ENCODE measurements at regions not wholly inside any gene's neighbourhood (a gene's known extent, or its start where the extent isn't known, plus 50 kb on each side); places are given as distances from the start of the nearest gene placed in this dataset.
A peak's percentile ranks its signal among the peaks of the same experiment; 100 is the strongest.
"Not testable (repeated sequence)": the region's sequence is repeated elsewhere in the genome, so short reads cannot be mapped to it uniquely, and the experiment has no call there.

DNA sequence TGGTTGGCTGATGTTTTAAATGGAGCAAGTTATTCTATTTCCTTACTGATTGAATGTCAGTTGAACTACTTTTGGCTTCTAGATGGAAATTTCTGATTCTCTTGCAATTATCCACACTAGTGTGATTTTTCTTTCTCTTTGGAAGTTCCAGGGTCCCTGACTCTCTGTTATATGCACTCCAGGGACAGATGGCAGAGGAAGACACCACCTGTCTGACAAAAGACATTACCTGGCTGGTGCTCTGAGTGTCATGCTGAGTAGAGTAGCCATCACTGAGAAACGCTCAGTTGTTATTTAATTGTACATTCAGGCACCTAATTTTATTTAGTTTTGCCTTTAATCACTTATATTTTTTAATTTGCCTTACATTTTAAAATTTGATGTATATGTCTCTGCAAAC is 105.4 kb upstream of the TLL1 start:
- no peak for DNase-seq (ENCODE audit: low read depth)

DNA sequence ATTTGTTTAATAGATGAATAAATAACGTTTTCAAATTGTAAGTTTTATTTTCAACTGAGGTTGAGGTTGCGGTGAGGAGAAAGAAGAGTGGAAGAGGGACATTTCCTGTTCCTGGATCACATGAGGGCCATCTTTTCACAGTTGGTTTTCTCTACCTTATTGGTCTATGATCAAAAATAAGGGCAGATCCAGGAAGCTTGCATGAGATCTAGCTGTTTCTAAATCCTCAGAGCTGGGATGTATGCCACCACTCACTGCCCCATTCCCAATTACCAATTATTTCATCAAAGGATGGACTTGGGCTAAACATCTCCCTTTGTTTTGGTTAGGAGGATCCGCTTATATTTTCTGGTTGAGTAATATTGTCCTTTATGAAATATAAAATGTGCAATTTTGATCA is 104.8 kb upstream of the TLL1 start:
- DNase-seq (ENCODE audit: low read depth): no peak

DNA sequence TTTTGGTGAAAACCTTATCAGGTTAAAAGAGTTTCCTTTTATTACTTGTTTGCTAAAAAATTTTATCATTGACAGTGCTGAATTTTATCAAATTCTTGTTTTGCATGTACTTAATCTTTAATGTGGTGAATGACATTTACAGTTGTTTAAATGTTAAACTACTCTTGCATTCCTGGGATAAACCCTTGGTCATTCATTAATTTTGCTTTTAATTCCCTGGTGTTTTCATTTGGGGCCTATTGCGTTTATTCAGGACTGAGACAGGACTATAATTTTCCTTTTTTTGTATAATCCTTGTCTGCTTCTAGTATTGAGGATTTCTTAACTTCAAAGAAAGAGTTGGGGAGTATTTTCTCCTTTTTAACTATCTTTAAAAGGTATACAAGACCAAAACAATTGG is 98.7 kb upstream of the TLL1 start:
- no peak for DNase-seq (ENCODE audit: low read depth)

DNA sequence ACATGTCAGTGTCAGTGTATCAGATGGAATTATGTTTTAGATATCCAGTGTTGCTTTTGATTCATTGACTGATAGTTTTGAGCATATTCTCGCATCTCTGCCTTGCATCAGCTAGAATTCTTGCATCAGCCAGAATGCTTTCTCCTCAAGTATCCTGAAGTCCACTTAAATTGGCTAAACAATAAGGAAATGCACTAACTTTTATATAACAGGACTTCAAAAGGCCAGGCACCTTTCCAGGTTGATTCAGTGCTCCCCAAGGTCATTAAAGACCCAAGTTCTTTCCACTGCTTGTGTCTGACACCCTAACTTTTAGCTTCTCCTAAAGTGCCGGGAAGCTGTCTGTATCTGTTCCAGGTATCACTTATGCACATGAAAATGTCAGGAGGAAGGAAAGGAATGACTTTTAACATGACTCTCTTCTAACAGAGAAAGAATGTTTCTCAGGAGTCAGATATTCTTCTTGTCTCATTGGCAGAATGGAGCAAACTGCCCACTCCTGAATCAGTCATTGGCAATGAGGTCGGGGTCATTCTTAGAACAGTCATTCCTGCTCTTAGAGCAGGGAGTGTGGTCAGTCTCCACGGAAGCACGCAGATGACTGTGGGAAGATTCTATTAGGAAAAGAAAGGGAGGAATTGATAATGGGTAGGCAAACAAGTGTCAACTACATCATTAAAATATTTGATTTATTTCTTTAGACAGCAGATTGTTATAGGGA is 92.9 kb upstream of the TLL1 start:
- DNase-seq (ENCODE audit: low read depth): peak; percentile 29

DNA sequence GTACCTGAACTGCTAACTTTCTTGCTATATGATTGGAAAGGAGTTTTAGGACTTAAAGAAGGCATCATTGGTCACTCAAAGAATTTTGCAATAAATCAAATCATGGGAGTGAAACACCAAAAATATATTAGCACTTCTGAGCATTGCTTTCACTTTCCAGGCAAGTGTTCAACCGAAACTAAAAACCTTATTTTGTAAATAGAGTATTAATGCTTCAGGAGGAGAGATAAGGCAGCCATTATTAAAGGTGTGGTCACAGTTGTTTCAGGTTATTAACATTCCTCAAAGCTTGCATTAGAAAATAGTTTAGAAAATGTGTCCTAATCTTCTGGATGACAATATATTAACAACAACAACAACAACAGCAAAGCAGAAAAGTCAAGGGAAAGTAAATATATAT is 92.3 kb upstream of the TLL1 start:
- DNase-seq (ENCODE audit: low read depth): no peak

DNA sequence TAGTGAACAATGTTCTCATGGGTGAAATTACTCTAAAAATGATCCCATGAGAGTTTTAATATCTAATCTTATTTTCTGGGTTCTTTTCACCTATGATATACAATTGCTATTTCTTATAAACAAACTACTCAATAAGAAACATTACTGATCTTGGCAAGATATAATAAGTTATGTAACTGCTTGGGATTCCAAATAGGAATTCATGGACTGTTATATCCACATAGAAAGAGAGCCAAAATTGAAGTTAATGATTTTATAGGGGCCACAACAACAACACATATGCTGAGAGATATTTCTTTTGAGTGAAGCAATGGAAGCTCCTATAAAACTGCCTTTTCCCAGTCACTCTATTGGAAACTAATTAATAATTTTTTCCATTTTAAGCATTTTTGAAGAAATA is 90.4 kb upstream of the TLL1 start:
- DNase-seq (ENCODE audit: low read depth): no peak

DNA sequence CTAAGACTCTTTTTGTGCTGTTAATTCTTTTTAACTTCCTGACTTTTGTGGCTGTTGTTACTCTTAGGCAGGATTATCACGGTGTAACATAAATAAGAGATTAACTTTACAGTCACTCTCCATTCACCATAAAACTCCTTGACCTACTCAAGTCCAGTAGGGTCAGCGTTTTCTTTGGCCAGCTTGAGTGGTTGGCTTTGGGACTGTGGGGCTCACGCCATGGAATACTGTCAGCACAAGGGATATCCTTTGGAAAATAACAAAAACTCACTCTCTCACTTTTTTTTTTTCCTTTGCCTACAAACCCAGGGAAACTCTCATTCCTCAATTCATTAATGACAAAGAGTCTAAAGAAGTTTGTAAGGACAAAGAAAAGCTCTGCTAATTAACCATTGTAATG is 89.4 kb upstream of the TLL1 start:
- no peak for DNase-seq (ENCODE audit: low read depth)

DNA sequence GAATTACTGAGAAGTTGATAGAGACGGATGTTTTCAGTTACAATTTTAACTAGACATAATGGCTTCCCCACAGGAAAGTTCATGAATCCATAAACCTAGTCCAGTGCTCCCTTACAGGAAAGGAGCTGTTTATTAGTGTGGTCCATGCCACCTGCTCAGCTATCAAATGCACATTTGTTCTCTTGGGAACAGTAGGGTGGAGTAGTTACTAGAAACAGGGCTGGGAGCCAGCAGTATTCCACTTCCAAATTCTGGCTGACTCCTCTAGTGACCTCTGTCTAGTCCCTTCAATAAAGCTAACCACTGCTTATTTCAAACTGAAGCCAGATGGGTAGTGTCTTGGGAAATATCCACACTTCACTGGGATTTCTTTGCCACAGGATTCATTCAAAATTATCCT is 88.4 kb upstream of the TLL1 start:
- no peak for DNase-seq (ENCODE audit: low read depth)

DNA sequence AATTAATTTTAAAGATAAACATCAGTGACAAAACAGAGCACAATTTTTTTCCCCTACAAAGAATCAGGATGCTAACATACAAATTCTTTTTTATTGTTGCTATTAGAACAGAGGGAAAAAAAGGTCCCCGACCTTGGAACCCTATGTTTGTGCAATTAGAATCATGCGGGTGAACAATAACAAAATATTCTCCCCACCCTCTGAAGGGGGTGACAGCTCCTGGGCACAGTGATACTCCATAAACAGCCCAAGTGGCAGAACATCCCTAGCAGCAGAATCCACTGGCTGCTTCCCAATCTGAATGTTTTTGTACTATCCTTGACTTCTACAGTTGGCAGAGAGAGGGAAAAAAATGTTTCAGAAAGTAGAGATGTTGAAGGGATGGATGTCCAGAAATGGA is 87.7 kb upstream of the TLL1 start:
- DNase-seq (ENCODE audit: low read depth): no peak

DNA sequence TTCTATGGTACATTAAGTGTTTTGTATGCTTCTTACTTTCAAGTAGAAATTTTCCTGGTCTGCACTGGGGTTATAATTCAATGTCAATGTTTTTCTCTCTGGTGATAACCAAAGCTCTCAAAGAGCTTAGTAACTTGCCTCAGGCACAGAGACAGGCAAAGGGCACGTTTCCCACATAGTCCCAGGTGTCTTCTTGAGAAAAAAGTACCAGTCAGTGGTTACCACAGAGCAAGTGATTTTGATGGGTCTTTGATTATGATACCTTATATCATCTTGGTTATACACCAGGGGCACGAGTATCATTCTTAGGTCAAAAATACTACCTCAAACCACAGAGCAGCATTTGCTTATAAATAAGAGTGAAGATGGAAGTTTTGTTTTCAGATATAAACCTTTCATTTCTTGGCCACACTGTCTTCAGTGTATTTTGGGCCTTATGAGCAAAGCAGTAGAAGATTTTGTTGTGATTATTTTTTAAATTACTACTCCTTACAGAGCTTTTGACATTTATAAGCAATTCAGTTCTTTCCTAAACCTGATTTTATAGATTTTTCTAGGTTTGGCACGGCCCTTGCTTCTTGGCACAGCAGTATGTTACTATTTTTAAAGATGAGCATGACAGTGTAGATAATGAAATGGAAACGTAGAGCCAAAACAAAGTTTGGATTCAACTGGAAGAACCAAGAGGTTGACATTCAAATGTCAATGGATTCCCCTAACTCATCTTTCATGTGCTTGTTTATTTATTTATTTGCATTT is 85.3 kb upstream of the TLL1 start:
- no peak for DNase-seq (ENCODE audit: low read depth)

DNA sequence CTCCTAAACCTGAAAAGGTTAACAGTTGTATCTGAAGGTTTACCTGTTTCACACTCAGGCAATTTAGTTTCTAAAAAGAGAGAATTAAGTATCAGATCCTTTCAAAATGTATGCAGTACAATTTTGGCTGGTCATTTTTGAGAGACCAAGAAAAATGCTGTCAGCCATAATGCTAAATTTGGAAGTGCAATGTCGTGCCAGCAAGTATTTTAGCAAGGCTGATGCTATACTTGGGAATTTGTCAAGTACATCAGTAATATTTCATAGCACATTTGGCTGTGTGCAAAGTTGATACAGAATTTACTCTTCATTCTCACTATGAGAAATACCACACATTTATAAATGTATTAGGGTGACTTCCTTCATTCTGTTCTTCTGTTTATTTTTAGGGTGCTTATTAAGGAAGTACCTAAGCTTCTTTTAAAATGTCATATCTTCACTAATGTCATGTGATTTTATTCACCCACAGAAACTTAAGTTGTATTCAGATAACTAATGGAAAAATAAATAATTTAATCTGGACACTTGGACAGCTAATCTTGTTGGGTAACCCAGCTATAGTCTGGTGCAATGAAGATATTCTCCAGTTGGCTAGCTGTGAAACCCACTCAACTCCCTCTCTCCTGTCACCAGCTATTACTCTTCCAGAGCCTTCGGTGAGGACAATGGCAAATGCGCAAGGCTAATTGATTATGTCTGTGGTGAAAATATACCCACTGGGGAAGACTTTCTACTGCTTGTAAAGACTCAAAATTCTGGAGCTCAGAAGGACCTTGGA is 84.2 kb upstream of the TLL1 start:
- no peak for DNase-seq (ENCODE audit: low read depth)

DNA sequence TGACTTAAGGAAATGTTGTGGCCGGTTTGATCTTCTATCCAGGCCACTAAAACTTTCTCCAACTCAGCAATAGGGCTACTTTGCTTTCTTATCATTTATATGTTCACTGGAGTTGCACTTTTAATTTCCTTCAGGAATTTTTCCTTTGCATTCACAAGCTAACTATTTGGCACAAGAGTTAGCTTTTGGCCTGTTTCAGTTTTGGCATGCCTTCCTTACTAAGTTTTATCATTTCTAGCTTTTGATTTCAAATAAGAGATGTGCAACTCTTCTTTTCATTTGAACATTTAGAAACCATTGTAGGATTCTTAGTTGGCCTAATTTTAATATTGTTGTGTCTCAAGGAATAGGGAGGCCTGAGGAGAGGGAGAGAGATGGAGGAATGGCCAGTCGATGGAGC is 79.8 kb upstream of the TLL1 start:
- no peak for DNase-seq (ENCODE audit: low read depth)

DNA sequence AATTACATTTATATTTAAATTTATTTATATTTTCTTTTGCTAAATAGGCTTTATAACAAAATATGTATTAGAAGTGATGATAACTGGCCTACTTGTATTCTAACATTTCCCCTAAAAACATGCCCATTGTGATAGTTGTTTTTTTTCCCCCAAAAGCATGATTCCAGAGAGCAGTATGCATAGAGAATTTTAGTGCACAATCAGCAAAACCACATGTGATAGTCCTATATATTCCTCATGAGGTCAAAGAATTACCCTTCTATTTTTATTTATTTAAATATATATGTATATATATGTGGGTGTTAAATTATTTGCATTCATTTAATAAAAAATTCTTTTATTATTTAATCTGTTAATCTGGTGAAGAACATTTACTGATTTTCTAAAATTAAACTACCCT is 78.2 kb upstream of the TLL1 start:
- no peak for DNase-seq (ENCODE audit: low read depth)

DNA sequence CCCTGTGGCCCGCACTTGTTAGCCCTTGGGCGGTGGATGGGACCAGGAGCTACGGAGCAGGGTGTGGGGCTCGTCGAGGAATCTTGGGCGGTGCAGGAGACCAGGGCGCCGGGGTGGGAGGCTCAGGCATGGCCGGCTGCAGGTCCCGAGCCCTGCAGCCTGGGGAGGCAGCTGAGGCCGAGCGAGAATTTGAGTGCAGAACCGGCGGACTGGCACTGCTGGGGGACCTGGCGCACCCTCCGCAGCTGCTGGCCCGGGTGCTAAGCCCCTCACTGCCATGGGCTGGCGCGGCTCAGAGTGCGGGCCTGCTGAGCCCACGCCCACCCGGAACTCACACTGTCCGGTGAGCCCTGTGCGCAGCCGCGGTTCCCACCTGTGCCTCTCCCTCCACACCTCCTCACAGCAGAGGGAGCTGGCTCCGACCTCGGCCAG is 73.6 kb upstream of the TLL1 start:
- DNase-seq (ENCODE audit: low read depth): no peak

DNA sequence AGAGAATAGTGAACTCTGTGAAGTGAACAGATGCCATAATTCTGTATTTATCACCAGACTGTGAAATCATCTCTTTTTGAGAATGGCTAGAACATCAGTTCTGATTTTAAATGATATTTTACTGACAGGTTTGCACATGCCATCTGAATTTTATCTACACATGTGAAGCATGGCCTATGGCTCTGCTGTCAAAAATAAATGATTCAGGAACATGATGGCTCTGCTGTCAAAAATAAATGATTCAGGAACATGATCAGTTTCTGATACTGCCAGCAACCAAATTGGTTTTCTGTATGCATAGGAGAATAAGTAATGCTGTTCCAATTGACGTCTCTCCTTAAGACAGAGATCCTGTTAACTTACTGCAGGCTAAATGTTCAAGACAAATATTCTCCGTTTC is 70.6 kb upstream of the TLL1 start:
- DNase-seq (ENCODE audit: low read depth): no peak

DNA sequence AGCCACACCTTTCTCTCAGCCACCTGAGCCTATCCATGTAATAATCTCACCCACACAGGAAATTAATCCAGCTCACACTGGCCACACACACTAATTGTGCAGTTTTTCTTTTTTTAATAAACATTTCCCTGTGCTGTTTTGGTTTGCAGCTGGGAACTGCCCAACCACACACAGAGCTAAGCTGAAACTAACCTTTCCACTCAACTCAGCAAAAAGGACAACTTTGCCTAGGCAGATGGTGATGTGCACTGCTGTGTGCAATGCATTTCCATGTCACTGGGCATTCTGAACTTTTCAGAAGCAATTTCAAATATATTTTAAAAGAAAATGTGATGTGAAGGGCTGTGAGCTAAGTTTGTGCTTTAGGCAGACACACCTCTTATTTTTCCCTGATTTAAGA is 70.0 kb upstream of the TLL1 start:
- no peak for DNase-seq (ENCODE audit: low read depth)

DNA sequence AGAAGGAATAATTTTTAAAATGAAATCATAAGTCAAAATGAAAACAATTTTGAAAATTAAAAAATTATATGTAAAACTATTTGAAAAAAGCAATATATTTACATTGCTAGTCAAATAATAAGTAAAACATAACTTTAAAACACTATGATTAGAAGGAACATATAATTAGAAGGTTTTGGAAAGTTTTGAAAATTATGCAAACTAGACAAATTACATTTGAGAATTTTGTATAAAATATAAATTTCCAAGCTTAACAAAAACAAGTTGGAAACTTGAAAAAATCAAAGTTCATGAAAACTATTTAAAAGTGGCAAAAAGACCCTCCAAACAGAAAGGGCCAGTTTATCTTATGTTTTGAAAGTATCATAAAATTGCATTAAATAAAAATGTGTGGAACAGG is 67.6 kb upstream of the TLL1 start:
- no peak for DNase-seq (ENCODE audit: low read depth)

DNA sequence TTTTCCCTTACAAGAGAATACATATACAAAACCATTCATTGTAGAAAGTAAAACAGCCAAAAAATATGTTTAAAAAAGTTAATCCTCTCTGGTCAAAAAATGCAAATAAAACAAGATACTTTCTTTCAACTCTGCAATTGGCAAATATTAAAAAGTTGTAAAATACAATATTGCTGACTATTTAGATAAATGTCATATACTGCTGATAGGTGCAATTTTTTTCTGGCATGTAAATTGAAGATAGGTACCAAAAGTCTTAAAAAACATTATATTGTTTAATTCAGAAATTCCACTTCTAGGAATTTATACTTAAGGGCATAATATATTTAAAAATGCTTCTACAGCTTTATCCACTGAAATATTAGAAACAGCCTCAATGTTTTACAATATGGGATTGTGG is 66.4 kb upstream of the TLL1 start:
- DNase-seq (ENCODE audit: low read depth): no peak

DNA sequence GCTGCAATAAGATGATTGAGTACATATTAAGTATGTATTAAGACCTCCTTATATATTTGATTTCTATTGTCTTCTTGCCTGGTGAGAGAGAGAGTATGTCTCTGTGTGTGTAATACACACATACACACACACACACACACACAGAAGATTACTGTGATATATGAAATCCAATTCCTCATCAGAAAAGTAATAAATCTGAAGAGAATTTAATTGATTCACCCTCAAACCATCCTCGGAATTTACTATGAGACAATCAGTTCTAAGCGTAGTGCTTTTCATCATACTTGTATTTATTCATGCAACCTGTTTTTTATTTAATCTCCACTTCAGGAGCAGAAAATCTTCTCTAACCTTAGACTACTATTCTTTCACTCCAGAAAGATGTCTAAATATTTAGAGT is 62.3 kb upstream of the TLL1 start:
- DNase-seq (ENCODE audit: low read depth): peak; percentile 56

DNA sequence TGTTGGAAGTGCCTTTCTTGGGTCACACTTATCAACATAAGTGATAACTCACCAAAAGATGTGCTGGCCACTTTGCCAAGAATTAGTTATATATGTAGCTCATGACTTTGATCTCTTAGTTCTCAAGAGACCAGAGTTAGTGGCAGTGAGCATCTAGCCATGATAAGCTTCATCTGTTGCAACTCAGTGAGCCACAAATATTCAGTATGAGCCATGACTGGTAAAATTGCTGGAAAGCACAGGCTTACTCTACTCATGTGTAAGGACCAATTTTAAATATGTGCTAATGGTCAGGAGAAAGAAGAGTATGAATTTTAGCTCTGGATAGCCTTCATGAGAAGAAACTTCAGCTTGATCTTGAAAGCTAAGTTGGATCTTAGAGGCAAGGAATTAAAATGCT is 59.4 kb upstream of the TLL1 start:
- no peak for DNase-seq (ENCODE audit: low read depth)

DNA sequence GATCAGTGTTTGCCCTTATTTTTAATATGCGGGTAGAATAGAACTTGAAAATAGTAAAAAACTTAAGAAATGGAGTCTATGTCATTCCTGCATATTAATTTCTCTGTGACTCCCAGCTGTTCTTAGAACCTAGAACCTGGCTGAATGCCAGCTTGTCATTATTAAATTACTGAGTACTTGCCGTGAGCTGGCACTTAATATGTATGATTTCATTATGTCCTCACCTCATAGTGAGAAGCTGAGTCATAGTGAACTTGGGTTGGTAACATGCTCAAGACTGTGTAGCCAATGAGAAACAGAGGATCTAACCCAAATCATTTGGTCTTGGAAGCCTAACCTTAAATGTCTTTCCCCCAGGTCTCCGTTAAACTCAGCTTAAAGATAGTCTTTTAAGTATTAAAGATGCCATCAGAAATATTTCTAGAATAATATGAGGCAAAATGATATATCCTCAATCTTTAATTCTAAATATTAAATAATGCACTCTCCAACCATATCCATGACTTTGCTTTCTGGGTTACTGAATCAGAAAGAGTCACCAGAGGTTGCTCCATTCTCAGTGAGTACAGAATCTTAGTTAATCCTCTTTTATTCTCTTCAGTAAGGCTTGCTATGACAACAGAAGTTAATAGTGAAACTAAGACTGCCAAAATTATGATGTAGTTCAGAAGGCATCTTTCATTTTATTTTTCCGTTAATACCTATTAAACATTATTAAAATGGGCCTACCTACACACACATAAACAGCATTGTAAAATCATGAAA is 58.6 kb upstream of the TLL1 start:
- peak; percentile 11 for DNase-seq (ENCODE audit: low read depth)

DNA sequence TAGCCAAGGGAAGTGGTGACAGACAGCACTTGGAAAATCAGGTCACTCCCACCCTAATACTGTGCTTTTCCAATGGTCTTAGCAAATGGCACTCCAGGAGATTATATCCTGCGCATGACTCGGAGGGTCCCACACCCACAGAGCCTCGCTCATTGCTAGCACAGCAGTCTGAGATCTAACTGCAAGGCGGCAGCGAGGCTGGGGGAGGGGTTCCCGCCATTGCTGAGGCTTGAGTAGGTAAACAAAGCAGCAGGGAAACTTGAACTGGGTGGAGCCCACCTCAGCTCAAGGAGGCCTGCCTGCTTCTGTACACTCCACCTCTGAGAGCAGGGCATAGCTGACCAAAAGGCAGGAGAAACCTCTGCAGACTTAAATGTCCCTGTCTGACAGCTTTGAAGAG is 53.9 kb upstream of the TLL1 start:
- DNase-seq (ENCODE audit: low read depth): not testable (repeated sequence)

Measured in ELR (cell line).